HG03439 (cell line): ENCODE measurements at regions not wholly inside any gene's neighbourhood (a gene's known extent, or its start where the extent isn't known, plus 50 kb on each side); places are given as distances from the start of the nearest gene placed in this dataset.
"Not testable (repeated sequence)": the region's sequence is repeated elsewhere in the genome, so short reads cannot be mapped to it uniquely, and the experiment has no call there.

ENCODE experiments used
- ATAC-seq: cut with Tn5 transposase; IDR thresholded peaks from one replicate; pipeline ENCODE4 v1.9.1; 2021; ENCODE audit warnings: mild to moderate bottlenecking, moderate library complexity; ENCODE audit not compliant: unreplicated experiment

DNA sequence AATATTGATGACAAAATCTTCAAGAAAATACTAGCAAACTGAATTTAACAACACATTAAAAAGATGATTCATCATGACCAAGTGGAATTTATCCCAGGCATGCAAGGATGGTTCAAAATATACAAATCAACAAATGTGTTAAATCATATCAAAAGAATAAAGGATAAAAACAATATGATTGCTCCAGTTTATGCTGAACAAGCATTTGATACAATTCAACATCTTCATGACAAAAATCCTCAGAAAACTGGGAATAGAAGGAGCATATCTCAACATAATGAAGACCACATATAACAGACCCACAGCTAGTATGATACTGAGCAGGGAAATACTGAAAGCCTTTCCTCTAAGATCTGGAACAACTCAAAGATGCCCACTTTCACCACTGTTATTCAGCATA is 352.3 kb downstream of the PYDC2 start:
- ATAC-seq: no peak

DNA sequence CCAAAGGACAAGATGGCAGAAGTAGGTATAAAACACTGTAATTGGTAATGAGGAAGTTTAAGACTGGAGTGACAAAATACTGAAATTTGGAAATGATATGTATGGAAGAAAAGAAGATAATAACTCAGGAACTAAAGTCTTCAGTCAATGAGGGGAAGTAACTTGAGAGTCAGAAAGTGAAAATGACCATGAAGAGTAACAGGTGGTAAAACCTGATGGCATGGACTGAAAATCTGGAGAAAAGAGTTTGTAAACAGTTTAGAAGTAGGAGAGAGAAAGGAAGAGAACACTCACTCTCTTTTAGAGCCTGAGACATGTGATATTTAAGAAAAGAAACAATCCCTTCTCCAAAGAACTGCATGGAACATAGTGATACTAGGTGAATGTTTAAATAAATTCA is 387.9 kb downstream of the PYDC2 start:
- no peak for ATAC-seq

DNA sequence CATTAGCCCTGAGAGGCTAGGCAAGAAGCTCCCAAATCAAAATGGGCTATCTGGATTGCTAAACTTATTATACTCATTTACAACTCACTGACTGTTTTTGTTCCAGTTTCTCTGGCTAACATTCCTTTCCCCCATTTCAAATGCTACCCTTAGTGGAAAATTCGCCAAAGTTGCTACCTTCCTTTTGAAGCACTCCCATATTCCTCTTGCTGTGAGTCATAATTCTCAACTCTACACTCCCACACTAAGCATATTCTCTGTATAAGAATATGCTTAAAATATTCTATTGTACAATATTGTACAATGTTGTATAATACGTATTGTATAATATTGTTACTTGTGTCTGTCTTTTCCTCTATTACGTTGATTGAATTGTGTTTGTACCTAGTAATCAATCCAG is 398.6 kb downstream of the PYDC2 start:
- no peak for ATAC-seq

DNA sequence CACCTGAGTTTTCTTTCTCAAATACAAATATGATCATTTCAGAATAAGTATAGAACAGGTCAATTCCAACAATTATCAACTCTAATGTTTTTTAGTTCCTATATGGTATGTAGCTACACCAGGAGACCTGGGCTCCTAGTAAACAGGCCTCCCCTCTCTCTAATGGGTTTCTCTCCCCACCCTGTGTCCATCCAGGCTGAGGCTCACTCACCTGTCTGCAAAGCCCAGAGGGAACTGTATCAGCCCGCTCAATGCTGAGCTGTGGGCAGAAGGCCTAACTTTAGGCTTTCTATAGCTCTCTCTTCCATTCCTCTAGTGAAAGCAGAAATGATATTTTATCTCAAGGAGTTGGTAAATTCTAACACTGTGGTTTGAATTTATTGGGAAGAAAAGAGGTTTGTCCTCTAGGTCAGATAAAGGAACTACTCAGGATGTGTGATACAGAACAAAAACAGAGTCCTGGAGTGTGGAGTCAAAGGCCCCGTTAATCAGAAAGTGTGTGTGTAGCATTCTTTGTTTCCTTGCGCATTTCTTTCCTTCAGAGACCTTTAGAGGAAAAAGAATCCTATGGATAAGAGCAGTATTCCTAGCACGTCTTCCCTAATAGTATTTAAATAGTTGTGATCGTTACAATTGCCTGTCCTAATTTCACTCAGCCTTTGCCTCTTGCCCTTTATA is 408.9 kb downstream of the PYDC2 start:
- ATAC-seq: no peak

DNA sequence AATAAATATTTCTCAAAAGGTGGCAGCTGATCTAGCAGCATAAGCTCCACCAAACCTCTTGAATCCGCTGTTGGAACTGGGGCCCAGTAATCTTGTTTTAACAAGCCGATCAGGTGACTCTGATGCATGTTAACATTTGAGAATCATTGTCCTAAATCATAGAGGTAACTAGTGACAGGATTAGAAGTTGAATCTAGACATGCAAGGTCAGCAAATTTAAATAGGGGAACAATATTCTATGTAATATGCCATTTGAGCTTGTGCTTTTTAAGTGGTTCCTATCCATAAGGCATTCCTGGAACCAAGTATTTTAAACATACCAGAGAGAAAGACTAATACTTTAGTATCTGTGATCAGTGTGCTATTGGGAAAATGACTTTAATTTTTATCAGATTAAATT is 412.8 kb downstream of the PYDC2 start:
- no peak for ATAC-seq

DNA sequence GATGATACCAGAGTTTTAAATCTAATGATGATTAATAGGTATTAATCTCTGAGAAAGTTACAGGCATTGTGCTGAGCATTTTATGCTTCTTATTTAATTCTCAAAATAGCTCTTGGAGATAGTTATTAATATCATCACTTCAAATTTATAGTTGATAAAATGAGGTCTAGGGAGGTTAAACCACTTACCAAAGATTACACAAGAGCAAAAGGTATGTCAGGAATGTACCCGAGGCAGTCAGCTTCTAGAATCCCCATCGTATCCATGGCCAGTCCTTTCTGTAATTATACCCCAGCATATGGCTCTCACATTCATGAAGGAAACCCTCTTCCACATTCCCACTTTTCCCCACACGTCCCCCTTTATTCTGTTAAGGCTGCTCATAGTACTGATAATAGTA is 421.3 kb downstream of the PYDC2 start:
- no peak for ATAC-seq

DNA sequence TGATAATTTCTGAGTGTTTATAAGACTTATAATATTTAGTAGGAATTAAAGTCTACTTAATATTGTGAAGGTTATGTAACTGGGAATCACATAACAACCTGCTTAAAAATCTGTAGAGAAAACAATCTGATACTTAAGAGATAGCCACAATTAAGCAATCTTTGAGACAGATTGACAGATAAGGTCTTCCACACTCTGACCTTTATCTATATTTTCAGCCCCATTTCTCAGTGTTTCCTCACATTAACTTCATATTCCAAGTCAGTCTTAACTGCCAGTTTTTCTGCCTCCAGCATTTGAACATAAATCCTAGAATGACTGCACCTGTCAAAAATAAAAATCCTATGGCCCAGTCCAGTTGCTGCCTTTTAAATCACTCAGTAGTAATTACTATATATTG is 423.2 kb downstream of the PYDC2 start:
- no peak for ATAC-seq

DNA sequence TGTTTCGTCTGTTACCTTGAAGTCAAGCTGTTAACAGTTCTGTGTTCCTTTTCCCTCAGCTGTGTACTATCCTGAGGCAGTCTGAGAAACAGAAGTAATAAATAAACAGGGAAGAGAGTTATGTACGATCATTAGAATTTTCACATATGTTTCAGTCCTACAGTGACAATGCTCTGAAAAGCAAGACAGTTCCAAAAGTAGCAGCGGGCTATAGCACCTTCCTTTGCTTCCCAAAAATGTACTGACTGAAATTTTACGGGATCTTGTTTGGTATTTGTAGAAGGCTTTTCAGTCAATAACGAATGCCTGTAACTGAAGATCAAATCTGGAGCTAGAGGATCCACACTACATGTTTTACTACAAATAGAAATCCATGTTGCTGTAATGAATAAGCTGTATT is 428.1 kb downstream of the PYDC2 start:
- no peak for ATAC-seq

DNA sequence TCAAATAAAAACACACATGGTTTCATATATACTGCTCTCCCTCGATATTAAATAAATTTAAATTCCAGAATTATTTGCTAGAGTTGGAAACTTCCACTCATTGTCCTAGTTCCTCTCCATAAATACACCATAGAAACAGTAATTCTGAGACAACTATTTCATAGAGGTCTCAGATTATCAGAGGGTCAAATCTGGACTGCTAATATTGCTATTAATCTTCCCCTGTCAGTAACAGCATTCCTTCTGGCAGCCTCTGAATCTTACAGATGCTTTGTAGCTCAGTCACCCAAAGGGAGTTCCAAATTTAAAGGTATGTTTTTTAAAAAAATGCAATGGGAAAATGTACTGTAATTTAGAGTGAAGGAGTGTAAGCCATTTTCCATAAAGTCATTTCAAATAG is 428.8 kb downstream of the PYDC2 start:
- ATAC-seq: no peak

DNA sequence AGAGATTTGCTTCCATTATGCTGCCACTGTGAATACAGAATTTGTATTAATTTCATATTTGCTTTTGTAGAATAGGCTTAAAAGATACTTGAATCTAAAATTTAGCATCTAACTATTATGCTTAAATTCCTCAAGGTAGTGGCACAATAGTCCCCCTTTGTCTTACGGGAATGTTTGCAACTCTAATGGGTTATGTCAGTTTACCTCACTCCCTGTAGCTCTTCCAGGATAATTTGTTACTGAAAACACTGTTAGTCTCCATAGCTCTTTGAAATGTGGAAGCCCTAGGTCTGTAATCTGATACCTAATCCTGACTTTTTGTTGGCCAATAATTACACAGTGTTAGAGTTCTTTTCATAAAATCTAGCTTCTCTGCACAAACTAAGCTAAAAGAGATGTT is 433.4 kb downstream of the PYDC2 start:
- no peak for ATAC-seq

DNA sequence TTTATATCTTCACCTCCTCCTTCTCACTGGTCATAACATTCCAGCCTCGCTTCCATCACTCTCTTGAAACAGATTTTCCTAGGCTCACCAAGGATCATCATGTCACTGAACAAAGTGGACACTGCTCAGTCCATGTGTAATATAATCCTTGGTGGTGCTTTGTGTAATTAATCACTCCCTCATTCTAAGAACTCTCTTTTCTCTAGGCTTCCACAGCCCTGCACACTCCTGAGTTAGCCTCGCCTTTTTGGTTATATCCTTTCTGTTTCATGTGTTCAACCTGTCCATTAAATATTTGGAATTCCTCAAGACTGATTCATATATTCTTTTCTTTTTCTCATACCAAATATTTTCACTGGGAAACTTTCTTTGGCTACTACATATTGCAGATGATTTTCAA is 440.8 kb downstream of the PYDC2 start:
- no peak for ATAC-seq

DNA sequence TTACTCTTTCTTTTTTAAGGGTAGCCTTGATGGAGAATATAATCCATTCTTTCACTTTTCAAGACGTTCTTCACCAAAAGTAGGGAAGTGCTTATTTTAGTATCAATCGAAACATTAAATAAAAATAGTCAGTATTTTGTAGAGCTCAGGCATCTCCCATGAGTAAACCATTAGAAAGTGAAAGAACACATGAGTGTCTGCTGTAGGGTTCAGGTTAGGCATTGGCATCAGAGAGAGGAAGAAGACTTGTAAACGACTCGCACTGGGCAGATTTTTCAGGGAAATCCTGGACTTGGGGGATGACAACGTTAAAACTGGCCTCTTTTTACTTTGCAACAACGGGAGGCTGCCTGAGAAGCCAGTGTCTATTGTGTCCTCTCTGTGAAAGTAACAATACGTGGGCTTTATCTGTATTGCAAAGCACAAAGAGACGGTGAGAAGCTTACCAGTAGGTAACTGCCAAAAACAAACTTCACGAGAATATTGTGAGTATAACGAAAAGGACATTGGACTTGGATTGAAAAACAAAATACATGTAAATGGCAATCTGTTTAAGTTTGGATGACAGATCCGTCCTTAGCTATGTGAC is 451.7 kb downstream of the PYDC2 start:
- ATAC-seq: no peak

DNA sequence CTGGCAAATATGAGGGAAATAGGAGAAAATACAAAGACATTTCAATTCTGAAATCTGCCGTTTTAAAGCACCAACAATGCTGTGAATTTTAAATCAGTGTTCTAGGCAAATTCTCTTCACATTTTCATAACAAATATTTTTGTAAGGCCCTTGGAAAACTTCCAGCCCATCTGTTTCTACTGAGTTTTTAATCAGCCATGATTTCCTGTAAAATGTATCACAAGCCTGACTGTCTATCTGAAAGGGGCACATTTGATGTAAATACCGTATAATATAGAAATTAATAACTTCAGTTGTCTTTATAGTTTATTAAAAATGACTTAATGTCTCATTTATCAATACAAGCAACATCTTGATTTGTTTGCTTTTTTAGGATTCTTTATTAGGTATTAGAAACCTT is 454.7 kb downstream of the PYDC2 start:
- no peak for ATAC-seq

DNA sequence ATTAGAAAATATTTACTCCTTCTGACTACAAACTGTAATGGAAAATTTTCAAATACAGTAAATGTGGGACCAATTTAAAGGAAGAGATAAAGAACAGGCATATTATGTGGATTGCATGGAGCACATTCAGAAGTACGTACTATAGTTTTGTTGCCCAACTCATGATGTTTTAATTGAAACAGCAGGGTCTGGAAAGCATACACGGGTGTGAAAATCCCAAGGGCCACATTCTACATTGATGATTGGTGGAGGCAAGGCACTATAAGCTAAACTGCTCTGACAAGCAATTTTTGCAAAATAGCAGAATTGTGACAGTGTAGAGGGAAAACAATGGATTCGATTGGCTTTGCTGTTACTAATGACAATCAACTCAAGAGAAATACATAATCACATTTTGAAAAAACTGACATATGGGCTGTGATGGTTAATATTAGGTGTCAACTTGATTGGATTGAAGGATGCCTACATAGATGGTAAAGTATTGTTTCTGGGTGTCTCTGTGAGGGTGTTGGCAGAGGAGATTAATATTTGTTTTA is 458.6 kb downstream of the PYDC2 start:
- no peak for ATAC-seq

DNA sequence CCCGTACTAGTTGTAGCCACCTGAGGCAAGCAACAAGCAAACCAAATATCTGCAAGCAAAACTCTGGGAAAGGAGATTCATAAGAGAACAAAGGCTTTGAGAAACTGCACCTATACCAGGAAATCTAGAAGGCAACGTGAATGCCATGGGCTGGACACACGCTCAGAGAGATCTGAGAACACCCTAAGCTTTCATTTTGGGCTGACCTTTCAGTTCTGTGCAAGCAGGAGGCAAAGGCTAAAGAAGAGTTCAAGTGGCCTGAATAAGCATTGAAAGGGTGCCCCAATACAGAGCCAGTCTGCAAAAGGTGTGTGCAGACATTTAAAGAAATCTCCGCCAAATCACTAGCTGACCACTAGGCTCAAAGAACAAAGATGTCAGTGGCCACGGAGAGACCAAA is 461.6 kb downstream of the PYDC2 start:
- no peak for ATAC-seq

DNA sequence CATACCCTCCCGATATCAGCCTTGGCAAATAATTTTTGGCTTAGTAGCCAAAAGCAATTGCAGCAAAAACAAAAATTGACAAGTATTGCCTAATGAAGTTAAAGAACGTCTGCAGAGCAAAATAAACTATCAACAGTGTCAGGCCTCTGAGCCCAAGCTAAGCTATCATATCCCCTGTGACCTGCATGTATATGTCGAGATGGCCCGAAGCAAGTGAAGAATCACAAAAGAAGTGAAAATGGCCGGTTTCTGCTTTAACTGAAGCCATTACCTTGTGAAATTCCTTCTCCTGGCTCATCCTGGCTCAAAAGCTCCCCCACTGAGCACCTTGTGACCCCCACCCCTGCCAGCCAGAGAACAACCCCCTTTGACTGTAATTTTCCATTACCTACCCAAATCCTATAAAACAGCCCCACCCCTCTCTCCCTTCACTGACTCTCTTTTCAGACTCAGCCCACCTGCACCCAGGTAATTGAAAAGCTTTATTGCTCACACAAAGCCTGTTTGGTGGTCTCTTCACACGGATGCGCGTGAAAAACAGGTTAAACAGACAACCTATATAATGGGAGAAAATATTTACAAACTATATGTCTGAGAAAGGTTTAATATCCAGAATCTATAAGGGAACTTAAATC is 466.3 kb downstream of the PYDC2 start:
- ATAC-seq: not testable (repeated sequence)

DNA sequence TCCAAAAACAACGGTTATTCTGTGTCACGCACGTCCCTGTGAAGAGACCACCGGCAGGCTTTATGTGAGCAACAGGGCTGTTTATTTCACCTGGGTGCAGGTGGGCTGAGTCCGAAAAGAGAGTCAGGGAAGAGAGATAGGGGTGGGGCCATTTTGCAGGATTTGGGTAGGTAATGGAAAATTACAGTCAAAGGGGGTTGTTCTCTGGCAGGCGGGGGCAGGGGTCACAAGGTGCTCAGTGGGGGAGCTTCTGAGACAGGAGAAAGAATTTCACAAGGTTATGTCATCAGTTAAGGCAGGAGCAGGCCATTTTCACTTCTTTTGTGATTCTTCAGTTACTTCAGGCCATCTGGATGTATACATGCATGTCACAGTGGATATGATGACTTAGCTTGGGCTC is 467.0 kb downstream of the PYDC2 start:
- ATAC-seq: not testable (repeated sequence)

DNA sequence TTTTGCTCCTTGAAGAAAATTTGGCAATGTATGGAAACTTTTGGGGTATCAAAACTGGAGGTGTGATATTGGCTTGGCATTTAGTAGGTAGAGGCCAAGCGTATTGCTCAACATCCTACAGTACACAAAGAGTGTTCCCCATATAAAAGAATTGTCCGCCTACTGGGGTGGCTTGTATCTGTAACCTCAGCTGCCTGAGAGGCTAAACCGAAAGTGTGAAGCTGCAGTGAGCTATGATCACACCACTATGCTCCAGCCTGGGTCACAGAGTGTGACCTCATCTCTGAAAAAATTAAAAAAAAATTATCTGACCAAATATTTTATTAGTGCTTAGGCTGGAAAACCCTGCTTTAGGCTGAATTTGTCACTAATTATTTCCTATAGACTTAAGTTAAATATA is 483.9 kb downstream of the PYDC2 start:
- ATAC-seq: no peak

DNA sequence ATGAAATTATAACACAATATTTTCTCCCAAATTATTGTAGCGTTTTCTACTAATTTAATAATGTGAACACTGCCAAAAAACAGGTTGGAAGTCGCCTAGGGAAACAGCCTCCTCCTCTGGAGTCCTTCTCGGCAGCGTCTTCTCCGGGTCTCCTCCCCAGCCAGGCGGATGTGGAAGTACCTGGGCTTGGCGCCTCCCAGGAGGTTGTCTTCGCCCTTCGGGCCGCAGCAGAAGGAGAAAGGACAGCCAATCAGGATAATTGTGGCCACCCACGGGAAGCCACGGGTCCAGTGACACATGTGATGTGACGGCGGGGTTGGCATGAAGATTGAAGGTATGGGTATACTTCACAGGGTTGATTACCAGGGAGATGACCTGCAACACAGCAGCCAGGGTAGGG is 491.2 kb downstream of the PYDC2 start:
- ATAC-seq: no peak

DNA sequence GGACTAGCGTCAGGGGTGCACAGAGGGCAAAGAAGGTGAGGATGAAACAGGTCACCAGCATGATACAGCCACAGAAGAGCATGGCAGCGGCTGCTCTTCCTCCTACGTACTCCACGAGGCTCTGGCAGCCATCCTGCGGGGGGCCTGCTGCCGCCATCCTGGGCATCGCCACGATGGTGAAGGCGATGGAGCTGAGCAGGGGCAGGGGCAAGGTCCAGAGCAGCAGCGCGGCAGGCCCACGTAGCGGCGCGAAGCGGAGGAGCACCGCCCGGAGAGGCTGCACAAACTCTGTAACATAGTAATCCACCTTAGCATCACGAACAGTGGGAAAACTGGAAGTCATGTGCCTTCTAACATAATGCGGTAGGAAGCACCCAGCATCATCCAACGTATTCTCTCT is 491.6 kb downstream of the PYDC2 start:
- ATAC-seq: no peak

DNA sequence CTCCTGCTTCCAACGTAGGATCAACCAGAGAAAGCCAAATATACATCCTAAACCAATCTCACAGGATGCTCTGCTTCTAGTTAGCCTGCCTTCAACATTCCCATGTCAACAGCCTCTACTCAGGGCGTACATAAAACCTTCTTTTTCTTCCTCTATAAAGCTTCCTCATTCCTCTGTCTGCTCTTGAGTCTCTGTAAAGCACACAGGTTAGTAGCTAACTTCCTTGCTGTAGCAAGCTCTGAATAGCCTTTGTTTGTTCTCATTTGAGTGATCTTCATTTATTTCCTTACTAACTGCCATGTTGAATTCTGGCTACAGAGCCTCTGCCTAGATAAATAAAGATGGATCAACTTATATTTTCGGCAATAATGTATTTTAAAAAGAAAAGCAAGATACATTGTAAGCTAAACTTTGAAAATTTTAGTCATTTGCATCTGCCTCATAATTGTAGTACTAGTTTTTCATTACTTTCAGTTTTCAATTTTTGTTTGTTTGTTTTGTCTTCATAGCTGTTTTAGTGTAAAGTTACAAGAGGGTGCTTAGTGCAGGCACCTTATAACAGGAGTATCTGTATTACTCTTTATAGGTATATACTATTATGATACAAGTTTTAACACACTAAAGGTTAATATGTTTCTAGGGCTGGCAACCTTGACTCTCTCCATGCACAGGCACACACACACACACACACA is 498.2 kb downstream of the PYDC2 start:
- peak; percentile 54 for ATAC-seq
